Testis (tissue), 2 donors: ENCODE measurements at regions not wholly inside any gene's neighbourhood (a gene's known extent, or its start where the extent isn't known, plus 50 kb on each side); places are given as distances from the start of the nearest gene placed in this dataset.

Experiments
- DNase-seq: peaks from one replicate; pipeline ENCODE4 v3.0.0-alpha.2; 2019
- H3K27ac ChIP-seq, 2 donors: fragments of 200-600 bp; sonication (generic); one replicate each; pipeline ENCODE4 v1.5.1; 2019
- H3K27me3 ChIP-seq: fragments of 200-600 bp; sonication (generic); one replicate; pipeline ENCODE4 v1.5.1; 2019
- H3K36me3 ChIP-seq: fragments of 200-600 bp; sonication (generic); one replicate; pipeline ENCODE4 v1.5.1; 2017; ENCODE audit warnings: low read depth; ENCODE audit errors: missing control alignments
- H3K4me1 ChIP-seq: fragments of 200-600 bp; sonication (generic); one replicate; pipeline ENCODE4 v1.5.1; 2019
- H3K4me3 ChIP-seq, 2 donors: fragments of 200-600 bp; sonication (generic); one replicate each; pipeline ENCODE4 v1.5.1; 2017 to 2019
- H3K9me3 ChIP-seq: fragments of 200-600 bp; sonication (generic); one replicate; pipeline ENCODE4 v1.5.1; 2017
- POLR2A ChIP-seq: fragments of 450-650 bp; IDR thresholded peaks from one replicate; pipeline ENCODE4 v1.6.1; 2017; ENCODE audit warnings: antibody characterized with exemption, mild to moderate bottlenecking, moderate library complexity
- WGBS, 2 donors: methylation state at CpG; one replicate each; pipeline ENCODE4 v1.1.5; 2018; 5-methylcytosine and 5-hydroxymethylcytosine counted together
- intact Hi-C: fragments of 100-400 bp; cut with DNase I; formaldehyde crosslinking; loops from one replicate; pipeline ENCODE4 v1.15.1; 2023; ENCODE audit warnings: low total_unique reads
- TF ChIP-seq, protein P1 (sequence below), 3 experiments: fragments of 450-650 bp in 2 of 3; fragments of 200-600 bp in 1 of 3; sonication (generic) in 1 of 3; IDR thresholded peaks; one replicate each; pipeline ENCODE4 v1.5.1; 2016 to 2019; ENCODE audit warnings: antibody characterized with exemption in 3 of 3, mild to moderate bottlenecking in 2 of 3, moderate library complexity in 1 of 3

DNA sequence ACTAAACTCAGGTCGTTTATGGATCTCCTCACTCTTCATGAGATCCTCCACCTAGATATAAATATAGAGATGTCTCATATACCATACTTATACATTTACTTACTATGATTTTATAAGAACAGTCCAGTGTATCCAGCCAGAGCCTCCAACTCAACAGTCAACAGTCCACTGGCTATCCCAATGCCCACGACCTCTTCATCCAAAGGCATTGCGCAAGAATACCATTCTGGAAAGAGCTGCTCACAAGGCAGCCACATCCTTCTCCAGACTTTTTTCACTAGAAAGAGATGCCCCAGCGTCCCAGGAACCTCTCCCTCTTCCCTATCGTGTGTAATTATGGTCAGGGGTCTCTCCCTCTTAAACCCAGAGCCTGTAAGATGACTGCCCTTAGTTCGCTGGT is 448.8 kb downstream of the LRATD1 start:
- Histone ChIP-seq H3K4me1 (no peaks in the 10 kb centered on the region), H3K4me3 (no peak overlapping the region), H3K36me3 (no peaks in the 10 kb centered on the region), H3K9me3 (no peaks in the 10 kb centered on the region), H3K27ac (no peak overlapping the region), H3K27me3 (no peaks in the 10 kb centered on the region)
- intact Hi-C loops: no loop called here
- TF ChIP-seq POLR2A: no peak
- TF ChIP-seq, protein P1, sequence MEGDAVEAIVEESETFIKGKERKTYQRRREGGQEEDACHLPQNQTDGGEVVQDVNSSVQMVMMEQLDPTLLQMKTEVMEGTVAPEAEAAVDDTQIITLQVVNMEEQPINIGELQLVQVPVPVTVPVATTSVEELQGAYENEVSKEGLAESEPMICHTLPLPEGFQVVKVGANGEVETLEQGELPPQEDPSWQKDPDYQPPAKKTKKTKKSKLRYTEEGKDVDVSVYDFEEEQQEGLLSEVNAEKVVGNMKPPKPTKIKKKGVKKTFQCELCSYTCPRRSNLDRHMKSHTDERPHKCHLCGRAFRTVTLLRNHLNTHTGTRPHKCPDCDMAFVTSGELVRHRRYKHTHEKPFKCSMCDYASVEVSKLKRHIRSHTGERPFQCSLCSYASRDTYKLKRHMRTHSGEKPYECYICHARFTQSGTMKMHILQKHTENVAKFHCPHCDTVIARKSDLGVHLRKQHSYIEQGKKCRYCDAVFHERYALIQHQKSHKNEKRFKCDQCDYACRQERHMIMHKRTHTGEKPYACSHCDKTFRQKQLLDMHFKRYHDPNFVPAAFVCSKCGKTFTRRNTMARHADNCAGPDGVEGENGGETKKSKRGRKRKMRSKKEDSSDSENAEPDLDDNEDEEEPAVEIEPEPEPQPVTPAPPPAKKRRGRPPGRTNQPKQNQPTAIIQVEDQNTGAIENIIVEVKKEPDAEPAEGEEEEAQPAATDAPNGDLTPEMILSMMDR (IDR thresholded peaks at IDR 0.05): no peak
- no peak for DNase-seq
- WGBS, 2 donors: 91 to 96% methylated on average over 6 of the region's 6 CpGs

DNA sequence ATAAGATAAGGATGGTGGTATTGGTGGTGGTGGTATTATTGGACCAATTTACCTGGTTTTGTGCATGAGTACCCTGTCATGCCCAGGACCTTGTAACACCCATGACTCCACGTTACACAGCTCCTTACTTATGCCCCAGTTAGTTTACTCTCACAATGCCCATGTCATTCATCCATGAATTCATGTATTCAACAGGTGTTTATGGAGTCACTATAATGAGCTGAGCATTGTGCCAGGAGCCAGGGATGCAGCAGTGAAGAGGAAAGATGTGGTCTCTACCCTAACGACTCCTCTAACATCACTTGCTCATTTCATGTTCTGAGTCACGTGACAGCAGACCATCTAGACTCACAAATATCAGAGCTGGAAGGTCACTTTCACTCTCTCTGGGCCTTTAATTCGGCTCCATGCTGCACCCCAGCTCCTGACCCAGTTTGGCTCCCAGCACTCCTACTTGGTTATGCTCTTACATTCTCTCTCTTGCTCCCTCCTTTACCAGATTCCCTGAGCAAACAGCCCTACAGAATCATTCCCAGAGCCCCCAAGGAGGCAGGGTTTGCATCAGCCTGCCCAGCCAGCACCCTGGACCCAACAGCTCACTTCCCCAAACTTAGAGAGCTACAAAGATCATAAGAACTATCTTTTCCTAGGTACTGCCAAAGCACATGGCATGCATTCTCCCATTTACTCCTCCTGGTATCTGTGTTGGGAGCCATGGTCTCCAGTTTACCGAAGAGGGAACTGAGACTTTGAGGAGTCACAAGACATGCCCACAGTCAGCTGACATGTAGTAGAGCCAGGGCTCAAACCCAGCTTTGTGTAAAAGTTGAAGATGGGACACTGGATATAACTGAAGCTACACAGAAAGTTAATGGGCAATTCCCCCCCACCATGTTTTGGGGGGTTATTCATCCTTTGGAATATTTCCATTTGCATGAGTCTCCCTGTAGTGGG is 449.9 kb downstream of the LRATD1 start:
- Histone ChIP-seq H3K36me3 (no peaks in the 10 kb centered on the region), H3K9me3 (no peaks in the 10 kb centered on the region), H3K27ac (no peak overlapping the region), H3K4me3 (no peak overlapping the region), H3K27me3 (no peaks in the 10 kb centered on the region), H3K4me1 (no peaks in the 10 kb centered on the region)
- intact Hi-C loops: no loop called here
- DNase-seq: no peak
- no peak for TF ChIP-seq POLR2A
- TF ChIP-seq, protein P1 (IDR thresholded peaks at IDR 0.05): no peak
- 80 to 86% methylated on average over 5 of the region's 5 CpGs for WGBS, 2 donors

DNA sequence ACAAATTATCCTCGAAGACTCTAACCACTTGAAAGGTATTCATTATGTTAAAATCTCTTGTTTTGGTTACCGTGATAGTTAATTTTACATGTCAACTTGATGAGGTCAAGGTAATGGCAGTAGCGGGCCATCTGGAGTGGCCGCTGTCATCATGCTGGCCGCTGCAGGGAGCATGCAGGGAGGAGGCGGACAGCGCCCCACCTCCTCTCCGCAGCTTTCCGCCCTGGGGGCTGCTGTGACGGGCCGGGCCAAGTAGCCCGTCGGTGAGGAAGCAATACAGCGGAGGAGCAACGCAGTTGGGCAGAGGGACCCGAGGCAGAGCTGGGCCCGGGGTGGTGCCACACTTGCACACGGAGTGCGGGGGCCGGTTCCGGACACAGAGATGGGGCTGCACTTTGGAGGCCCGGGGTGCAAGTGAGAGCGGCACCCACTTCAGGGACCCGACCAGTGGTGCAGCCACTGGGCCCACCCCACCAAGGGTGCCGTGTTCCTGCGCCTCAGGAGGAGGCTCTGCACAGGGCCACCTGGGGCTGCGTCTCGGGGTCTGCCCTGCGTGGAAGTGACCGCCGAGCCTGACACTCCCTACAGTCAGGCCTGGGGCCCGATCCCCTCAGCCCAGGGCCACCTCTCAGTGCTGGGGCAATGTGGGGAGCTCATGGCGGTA is 452.4 kb downstream of the LRATD1 start:
- Histone ChIP-seq H3K4me1 (no peaks in the 10 kb centered on the region), H3K4me3 (no peak overlapping the region), H3K27ac (no peak overlapping the region), H3K36me3 (no peaks in the 10 kb centered on the region), H3K9me3 (no peaks in the 10 kb centered on the region), H3K27me3 (no peaks in the 10 kb centered on the region)
- WGBS, 2 donors: 49 to 76% methylated on average over 7 to 33 of the region's 33 CpGs
- DNase-seq: no peak
- intact Hi-C loops: no loop called here
- TF ChIP-seq, protein P1 (IDR thresholded peaks at IDR 0.05): no peak
- no peak for TF ChIP-seq POLR2A

GRCh38 chr2:15092181-15092580 is 459.7 kb downstream of the LRATD1 start:
- no peak for TF ChIP-seq POLR2A
- TF ChIP-seq, protein P1 (IDR thresholded peaks at IDR 0.05): no peak
- Histone ChIP-seq H3K4me3 (no peak overlapping the region), H3K9me3 (no peaks in the 10 kb centered on the region), H3K27me3 (no peaks in the 10 kb centered on the region), H3K4me1 (no peaks in the 10 kb centered on the region), H3K36me3 (no peaks in the 10 kb centered on the region), H3K27ac (no peak overlapping the region)
- 71 to 73% methylated on average over 1 of the region's 1 CpG for WGBS, 2 donors
- DNase-seq: no peak
- intact Hi-C loops: no loop called here
